ENCODE measurements at regions not wholly inside any gene's neighbourhood (a gene's known extent, or its start where the extent isn't known, plus 50 kb on each side); places are given as distances from the start of the nearest gene placed in this dataset.

GRCh38 chr3:104764496-104764895, 602.2 kb upstream of the ALCAM start:
- TF ChIP-seq CTCF (IDR thresholded peaks at IDR 0.05), result no peak
- TF ChIP-seq POLR2A (IDR thresholded peaks at IDR 0.05), result no peak
